Endodermal cell (in vitro differentiated cells): ENCODE measurements at regions not wholly inside any gene's neighbourhood (a gene's known extent, or its start where the extent isn't known, plus 50 kb on each side); places are given as distances from the start of the nearest gene placed in this dataset.
"Not testable (repeated sequence)": the region's sequence is repeated elsewhere in the genome, so short reads cannot be mapped to it uniquely, and the experiment has no call there.

Experiments
- DNase-seq: peaks from one replicate; pipeline ENCODE4 v3.0.0-alpha.2; 2017
- H3K27ac ChIP-seq: 2 replicates; pipeline ENCODE4 v1.5.1; 2013; ENCODE audit warnings: mild to moderate bottlenecking, low read depth, low read length, moderate library complexity
- H3K27me3 ChIP-seq: 2 replicates; pipeline ENCODE4 v1.6.1; 2013; ENCODE audit warnings: mild to moderate bottlenecking, low read length, moderate library complexity; ENCODE audit not compliant: insufficient read depth, control insufficient read depth, poor library complexity, severe bottlenecking
- H3K36me3 ChIP-seq: 2 replicates; pipeline ENCODE4 v1.7.0; 2013; ENCODE audit warnings: mild to moderate bottlenecking, low read length, moderate library complexity; ENCODE audit not compliant: control insufficient read depth, insufficient read depth
- H3K4me1 ChIP-seq: one replicate; pipeline ENCODE4 v1.7.0; 2013; ENCODE audit warnings: low read length; ENCODE audit not compliant: control insufficient read depth, insufficient read depth
- H3K4me3 ChIP-seq: 2 replicates; pipeline ENCODE4 v1.5.1; 2013; ENCODE audit warnings: mild to moderate bottlenecking, low read length, moderate library complexity
- H3K9ac ChIP-seq: 2 replicates; pipeline ENCODE4 v1.6.1; 2013; ENCODE audit warnings: mild to moderate bottlenecking, low read length, moderate library complexity; ENCODE audit not compliant: poor library complexity, severe bottlenecking; ENCODE audit errors: extremely low read depth
- H3K9me3 ChIP-seq: 2 replicates; pipeline ENCODE4 v1.6.1; 2013; ENCODE audit warnings: mild to moderate bottlenecking, low read length, moderate library complexity; ENCODE audit not compliant: control insufficient read depth
- H3K27ac Mint-ChIP-seq: 2 replicates; pipeline ENCODE4 v1.8.0; 2020; ENCODE audit warnings: mixed read lengths
- H3K27me3 Mint-ChIP-seq: 2 replicates; pipeline ENCODE4 v1.8.0; 2021; ENCODE audit warnings: mild to moderate bottlenecking, mixed read lengths; ENCODE audit not compliant: insufficient read depth
- H3K36me3 Mint-ChIP-seq: 2 replicates; pipeline ENCODE4 v1.8.0; 2020; ENCODE audit warnings: low read depth, mixed read lengths
- H3K4me1 Mint-ChIP-seq: 2 replicates; pipeline ENCODE4 v1.8.0; 2020; ENCODE audit warnings: mixed read lengths
- H3K4me3 Mint-ChIP-seq: 2 replicates; pipeline ENCODE4 v1.8.0; 2020; ENCODE audit warnings: mild to moderate bottlenecking, moderate library complexity, mixed read lengths
- H3K9me3 Mint-ChIP-seq: 2 replicates; pipeline ENCODE4 v1.8.0; 2020; ENCODE audit warnings: mild to moderate bottlenecking, mixed read lengths
- WGBS, 2 experiments: methylation state at CpG; one replicate each; pipeline versions ENCODE4 v1.1.5 to v1.1.7; 2013; ENCODE audit warnings: missing lambda C conversion rate in 2 of 2, mixed read lengths in 1 of 2; ENCODE audit not compliant: insufficient coverage in 1 of 2, insufficient read length in 1 of 2; 5-methylcytosine and 5-hydroxymethylcytosine counted together
- TF ChIP-seq, protein P1 (sequence below): fragments of 200-600 bp; sonication (generic); conservative IDR thresholded peaks from 2 replicates; pipeline ENCODE4 v1.5.0; 2021; ENCODE audit warnings: antibody characterized with exemption, mild to moderate bottlenecking

DNA sequence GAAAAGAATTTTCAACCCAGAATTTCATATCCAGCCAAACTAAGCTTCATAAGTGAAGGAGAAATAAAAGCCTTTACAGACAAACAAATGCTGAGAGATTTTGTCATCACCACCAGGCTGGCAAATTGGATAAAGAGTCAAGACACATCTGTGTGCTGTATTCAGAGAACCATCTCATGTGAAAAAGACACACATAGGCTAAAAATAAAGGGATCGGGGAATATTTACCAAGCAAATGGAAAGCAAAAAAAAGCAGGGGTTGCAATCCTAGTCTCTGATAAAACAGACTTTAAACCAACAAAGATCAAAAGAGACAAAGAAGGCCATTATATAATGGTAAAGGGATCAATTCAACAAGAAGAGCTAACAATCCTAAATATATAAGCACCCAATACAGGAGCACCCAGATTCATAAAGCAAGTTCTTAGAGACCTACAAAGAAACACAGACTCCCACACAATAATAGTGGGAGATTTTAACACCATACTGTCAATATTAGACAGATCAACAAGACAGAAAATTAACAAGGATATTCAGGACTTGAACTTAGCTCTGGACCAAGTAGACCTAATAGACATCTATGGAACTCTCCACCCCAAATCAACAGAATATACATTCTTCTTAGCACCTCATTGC is 55.9 kb upstream of the ACSM6 start:
- H3K36me3 ChIP-seq, H3K27me3 Mint-ChIP-seq, DNase-seq, H3K9ac ChIP-seq, H3K27ac ChIP-seq, H3K4me1 ChIP-seq, H3K27ac Mint-ChIP-seq, H3K4me1 Mint-ChIP-seq, H3K4me3 ChIP-seq, H3K27me3 ChIP-seq, H3K4me3 Mint-ChIP-seq: not testable (repeated sequence)
- 60 to 100% methylated on average over 1 of the region's 1 CpG for WGBS, 2 experiments
- peaks cover 28% of the 10 kb centered on the region for H3K9me3 Mint-ChIP-seq
- peaks cover 11% of the 10 kb centered on the region for H3K9me3 ChIP-seq
- peaks cover 57% of the 10 kb centered on the region for H3K36me3 Mint-ChIP-seq

DNA sequence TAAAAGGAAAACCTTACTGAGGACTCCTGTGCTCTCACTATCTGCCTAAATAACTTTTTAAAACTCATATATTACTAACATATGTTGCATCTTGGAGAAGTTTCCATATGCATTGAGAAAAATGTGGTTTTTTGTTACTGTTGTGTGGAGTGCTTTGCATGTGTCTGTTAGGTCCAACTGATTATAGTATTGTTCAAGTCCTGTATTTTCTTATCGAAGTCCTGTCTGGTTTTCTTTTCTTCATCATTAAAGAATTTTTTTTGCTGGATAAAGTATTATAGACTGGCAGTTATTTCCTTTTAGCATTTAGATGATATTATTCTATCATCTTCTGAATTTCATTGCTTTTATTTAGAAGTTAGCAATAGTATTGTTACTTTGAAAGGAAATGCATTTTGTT is 59.5 kb upstream of the ACSM6 start:
- Histone ChIP-seq H3K27me3 (no peaks in the 10 kb centered on the region), H3K36me3 (peaks cover 17% of the 10 kb centered on the region), H3K4me1 (no peaks in the 10 kb centered on the region), H3K4me3 (no peak overlapping the region), H3K9me3 (peaks cover 27% of the 10 kb centered on the region), H3K9ac (no peak overlapping the region), H3K27ac (no peak overlapping the region)
- Mint-ChIP-seq H3K27me3 (no peaks in the 10 kb centered on the region), H3K4me1 (no peaks in the 10 kb centered on the region), H3K9me3 (peaks cover 25% of the 10 kb centered on the region), H3K4me3 (no peak overlapping the region), H3K27ac (no peak overlapping the region), H3K36me3 (peaks cover 56% of the 10 kb centered on the region)
- WGBS, 2 experiments: 100% methylated on average over 1 of the region's 1 CpG; no CpG with 5 or more reads in 1 of the 2 experiments
- TF ChIP-seq, protein P1, sequence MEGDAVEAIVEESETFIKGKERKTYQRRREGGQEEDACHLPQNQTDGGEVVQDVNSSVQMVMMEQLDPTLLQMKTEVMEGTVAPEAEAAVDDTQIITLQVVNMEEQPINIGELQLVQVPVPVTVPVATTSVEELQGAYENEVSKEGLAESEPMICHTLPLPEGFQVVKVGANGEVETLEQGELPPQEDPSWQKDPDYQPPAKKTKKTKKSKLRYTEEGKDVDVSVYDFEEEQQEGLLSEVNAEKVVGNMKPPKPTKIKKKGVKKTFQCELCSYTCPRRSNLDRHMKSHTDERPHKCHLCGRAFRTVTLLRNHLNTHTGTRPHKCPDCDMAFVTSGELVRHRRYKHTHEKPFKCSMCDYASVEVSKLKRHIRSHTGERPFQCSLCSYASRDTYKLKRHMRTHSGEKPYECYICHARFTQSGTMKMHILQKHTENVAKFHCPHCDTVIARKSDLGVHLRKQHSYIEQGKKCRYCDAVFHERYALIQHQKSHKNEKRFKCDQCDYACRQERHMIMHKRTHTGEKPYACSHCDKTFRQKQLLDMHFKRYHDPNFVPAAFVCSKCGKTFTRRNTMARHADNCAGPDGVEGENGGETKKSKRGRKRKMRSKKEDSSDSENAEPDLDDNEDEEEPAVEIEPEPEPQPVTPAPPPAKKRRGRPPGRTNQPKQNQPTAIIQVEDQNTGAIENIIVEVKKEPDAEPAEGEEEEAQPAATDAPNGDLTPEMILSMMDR: no peak
- no peak for DNase-seq

GRCh38 chr10:95133997-95134396 is 60.0 kb upstream of the ACSM6 start:
- H3K36me3 Mint-ChIP-seq: peaks cover 61% of the 10 kb centered on the region

More at GRCh38 chr10:95133997-95134396, 60.0 kb upstream of the ACSM6 start:
- peaks cover 29% of the 10 kb centered on the region for H3K9me3 Mint-ChIP-seq
- TF ChIP-seq, protein P1: no peak
- H3K4me1 ChIP-seq: no peaks in the 10 kb centered on the region
- no peaks in the 10 kb centered on the region for H3K27me3 Mint-ChIP-seq
- H3K36me3 ChIP-seq: peaks cover 17% of the 10 kb centered on the region
- H3K9ac ChIP-seq: no peak overlapping the region
- H3K4me1 Mint-ChIP-seq: no peaks in the 10 kb centered on the region
- peaks cover 32% of the 10 kb centered on the region for H3K9me3 ChIP-seq
- H3K27ac Mint-ChIP-seq: no peak overlapping the region
- H3K27ac ChIP-seq: no peak overlapping the region
- H3K27me3 ChIP-seq: no peaks in the 10 kb centered on the region
- WGBS, 2 experiments: 86% methylated on average over 2 of the region's 2 CpGs; no CpG with 5 or more reads in 1 of the 2 experiments
- H3K4me3 ChIP-seq: no peak overlapping the region
- no peak for DNase-seq
- no peak overlapping the region for H3K4me3 Mint-ChIP-seq
